HG03280 (cell line): ENCODE measurements at regions not wholly inside any gene's neighbourhood (a gene's known extent, or its start where the extent isn't known, plus 50 kb on each side); places are given as distances from the start of the nearest gene placed in this dataset.

Source experiments
- ATAC-seq: cut with Tn5 transposase; IDR thresholded peaks from one replicate; pipeline ENCODE4 v1.9.1; 2021; ENCODE audit warnings: mild to moderate bottlenecking, moderate library complexity; ENCODE audit not compliant: unreplicated experiment

- no peak for ATAC-seq
These were observed 972.0 kb downstream of the TUSC7 start for GRCh38 chr3:117681619-117682018.

DNA sequence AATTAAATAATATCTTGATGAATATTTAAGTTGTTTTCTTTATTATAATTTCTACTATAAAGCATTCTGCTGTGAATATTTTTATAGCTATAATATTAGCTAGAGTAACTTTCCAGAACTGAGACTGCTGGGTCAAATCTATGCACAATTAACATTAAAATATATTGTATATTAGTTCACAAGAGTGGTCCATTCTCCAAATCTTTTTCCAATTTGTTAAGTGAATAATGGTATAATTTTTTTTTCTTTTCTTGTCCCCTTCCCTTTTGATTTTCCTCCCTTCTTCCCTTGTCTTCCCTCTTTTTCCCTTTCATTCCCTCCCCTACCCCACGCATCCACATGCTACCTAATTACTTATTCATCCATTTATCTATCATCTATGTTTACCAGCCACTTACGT is 977.5 kb downstream of the TUSC7 start:
- no peak for ATAC-seq

- ATAC-seq: no peak
These were observed 979.0 kb downstream of the TUSC7 start for GRCh38 chr3:117688583-117688982.

DNA sequence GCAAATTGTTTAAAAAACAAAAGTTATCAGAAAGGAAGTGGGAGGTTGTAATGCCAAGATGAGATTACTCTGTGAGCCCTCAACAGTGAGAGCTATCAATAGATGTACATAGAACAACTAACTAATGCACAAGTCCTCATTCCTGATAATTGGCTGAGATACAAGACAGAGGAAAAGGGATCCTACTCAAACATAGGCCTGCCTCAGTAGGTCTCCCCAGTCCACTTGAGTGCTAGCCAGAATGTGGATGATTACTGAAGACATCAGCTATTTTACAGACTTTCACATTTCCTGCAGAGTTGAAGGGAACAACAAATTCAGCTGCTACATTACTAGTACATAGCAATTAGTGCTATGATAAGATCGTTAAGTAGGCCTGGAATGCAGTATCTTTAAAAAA is 981.9 kb downstream of the TUSC7 start:
- ATAC-seq: no peak

DNA sequence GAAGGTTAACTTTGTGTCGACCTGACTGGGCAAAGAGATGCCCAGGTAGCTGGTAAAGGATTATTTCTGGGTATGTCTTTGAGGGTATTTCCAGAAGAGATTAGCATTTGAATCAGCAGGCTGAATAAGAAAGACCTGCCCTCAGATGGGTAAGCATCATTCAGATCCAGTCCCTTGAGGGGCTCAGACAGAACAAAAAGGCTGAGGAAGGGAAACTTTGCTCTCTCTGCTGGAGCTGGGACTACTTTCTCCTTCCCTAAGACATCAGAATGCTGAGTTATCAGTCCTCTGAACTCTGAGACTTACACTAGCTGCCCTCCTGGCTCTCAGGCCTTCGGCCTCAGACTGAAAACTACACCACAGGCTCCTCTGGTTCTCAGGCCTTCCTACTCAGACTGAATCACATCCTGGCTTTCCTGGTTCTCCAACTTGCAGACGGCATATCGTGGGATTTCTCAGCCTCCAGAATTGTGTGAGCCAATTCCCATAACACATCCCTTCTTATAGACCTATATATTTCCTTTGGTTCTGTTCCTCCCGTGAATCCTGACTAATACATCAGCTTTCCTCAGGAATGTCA is 982.9 kb downstream of the TUSC7 start:
- ATAC-seq: no peak

- ATAC-seq: no peak
These were observed 985.7 kb downstream of the TUSC7 start for GRCh38 chr3:117695321-117695720.

- ATAC-seq: no peak
These were observed 986.5 kb downstream of the TUSC7 start for GRCh38 chr3:117695871-117696645.

DNA sequence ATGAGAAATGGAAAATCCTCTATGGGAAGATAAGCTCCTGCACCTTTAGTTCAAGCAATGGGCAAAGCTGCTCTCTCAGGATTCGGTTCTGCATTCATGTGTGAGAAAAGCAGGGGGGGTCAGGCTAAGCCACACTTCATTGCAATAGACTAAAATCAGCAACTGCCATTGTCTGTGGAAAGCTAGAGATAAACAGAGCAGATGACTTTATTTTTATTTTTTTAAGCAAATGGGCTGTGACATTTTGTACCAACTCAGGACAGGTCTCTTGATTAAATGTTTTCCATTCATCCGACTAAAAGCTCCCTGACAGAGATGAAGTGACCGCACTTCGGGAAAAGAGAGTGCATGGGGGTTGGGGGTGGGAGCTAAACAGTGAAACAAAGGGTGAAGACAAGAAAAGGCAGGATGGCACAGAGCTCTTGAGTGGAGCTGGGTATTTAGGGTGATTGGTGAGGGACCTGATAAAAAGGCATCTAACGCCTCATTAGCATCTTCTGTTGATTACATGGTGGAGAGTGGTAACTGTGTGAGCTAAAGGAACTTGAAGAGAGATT is 987.4 kb downstream of the TUSC7 start:
- ATAC-seq: no peak

DNA sequence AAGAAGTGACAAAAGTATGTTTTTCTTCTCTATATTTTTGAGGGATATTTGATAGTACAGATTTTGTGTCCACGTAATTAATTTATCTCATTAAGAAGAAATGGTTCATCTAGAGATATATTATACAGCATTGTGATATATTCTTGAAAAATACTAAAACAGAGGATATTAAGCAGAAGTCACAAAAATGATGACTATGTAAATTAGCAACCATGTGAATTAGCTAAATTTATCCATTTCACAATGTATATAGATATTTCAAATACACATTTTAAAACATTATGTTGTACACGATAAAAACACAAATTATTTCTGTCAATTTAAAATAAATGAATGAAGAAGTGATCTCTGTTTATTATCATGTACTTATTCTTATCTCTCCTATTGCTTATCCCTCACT is 989.5 kb downstream of the TUSC7 start:
- no peak for ATAC-seq

DNA sequence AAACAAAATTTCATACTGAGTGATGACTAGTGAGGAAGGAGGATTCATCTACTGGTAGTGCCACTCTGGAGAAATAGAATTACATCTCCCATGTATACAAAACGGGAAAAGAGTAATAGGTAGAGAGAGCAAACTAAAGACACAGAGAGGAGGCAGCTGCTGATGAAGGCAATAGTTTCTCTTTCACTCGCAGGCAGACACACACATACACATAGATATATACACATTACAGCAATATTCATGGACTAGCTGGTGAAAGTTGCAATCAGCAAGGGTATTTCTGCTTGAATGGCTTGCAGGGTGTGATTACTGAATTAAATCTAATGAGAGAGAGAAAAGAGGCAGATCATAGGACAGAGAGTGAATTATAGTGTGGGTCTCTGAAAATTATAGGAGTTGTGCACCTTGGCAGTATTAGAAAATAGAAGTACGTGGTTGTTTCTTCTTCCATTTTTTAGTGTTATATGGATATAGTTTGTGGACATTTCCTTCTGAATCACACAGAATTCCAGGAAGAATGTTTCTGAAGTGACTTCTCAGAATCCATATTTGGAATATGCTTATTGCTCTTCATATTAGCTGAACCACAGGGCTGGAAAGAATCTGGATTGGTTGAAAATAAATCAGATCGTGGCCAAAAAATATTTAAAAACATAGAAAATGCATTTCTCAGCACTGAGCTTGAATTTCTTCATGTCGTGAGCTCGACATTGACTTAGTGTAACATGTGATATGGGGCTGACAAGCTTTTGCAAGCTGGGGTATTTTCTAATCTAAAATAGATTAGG is 991.2 kb downstream of the TUSC7 start:
- no peak for ATAC-seq

GRCh38 chr3:117705011-117705410 is 995.4 kb downstream of the TUSC7 start:
- ATAC-seq: no peak

GRCh38 chr3:117706037-117706436 is 996.5 kb downstream of the TUSC7 start:
- ATAC-seq: no peak

- no peak for ATAC-seq
These were observed 997.2 kb downstream of the TUSC7 start for GRCh38 chr3:117706756-117707155.

GRCh38 chr3:117708601-117709000 is 999.0 kb downstream of the TUSC7 start:
- ATAC-seq: no peak

GRCh38 chr3:117709108-117709507 is 999.5 kb downstream of the TUSC7 start:
- no peak for ATAC-seq

GRCh38 chr3:117710501-117710900 is 1000.9 kb downstream of the TUSC7 start:
- ATAC-seq: no peak

DNA sequence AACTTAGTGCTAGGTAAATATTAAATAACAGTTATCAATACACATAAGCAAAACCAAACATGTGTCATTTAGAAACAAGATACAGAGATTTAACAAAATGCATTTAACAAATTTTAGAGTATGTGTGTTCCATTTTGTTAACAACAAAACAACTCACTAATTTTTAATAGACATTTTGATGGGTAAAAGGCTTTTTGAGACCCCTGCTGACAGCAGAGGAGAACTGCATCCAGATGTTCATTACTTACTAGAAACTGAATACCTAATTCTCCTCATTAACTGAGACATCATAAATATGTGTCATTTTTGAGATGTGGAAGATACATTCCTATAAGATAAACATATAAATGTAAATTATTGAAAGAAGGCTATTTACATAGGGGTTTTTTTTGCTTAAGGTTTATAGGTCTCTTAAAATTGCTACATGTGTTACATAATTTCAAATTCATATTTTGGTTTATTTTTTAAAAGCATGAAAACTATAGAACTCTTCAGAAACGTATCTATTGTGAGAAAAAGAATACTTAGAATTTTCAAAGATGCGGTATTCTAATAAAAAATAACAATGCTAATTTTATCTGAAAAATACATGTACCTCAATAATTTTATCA is 1009.8 kb downstream of the TUSC7 start:
- ATAC-seq: no peak

DNA sequence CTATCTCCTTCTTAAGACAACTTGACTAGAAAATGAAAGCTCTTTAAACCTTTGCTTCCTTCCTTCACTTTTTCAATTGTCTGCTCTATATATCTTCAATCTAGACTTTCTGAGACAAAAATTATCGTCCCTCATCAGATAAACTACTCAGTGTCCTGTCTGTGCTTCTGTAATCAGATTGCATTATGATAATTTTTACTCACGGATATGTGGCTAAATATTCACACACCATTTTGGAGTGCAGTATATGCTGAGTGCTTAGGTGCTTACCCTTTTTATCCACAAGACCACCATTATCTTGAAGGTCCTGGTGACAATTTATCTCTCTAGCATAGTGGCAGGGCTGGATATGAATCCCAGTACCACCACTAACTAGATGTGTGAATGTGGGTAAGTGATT is 1012.3 kb downstream of the TUSC7 start:
- ATAC-seq: no peak

GRCh38 chr3:117722856-117723255 is 1013.3 kb downstream of the TUSC7 start:
- peak; percentile 66 for ATAC-seq

DNA sequence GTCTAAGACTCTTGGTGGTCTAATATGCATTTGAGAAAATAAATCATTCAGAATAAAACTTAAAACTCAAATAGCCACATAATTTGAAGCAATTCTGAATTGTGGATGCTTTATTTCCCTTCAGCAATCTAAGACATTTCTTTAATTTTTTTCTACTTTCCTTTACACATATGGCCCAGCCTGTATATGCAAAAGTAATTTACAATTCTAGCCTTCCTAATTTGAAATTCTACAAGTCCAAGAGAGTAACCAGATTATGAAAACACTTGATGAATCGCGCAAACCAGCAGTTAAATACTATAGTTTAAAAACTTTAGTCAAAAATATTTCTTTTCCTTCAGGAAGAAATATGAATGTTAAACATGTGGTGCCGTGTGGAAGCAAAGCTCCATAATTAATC is 1014.2 kb downstream of the TUSC7 start:
- no peak for ATAC-seq

DNA sequence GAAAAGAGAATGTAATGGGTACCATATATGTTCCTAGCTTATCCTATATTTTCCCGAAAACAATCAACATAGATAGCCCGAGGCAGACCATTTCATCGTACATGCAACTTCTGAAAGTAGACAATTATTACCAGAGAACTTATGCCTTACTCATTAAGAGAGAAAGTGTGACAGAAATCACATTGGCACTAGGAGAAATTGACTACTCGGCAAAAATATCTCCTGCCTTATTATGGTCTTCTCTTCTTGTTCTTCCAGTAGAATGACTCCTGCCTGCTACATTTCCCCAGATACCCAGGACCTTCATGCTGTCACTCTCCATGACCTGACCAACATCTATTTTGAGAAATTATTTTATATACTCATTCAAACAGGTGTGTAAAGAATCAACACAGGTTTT is 1015.7 kb downstream of the TUSC7 start:
- no peak for ATAC-seq
